HG03039 (cell line): ENCODE measurements at regions not wholly inside any gene's neighbourhood (a gene's known extent, or its start where the extent isn't known, plus 50 kb on each side); places are given as distances from the start of the nearest gene placed in this dataset.
"Not testable (repeated sequence)": the region's sequence is repeated elsewhere in the genome, so short reads cannot be mapped to it uniquely, and the experiment has no call there.

Source experiments
- ATAC-seq: cut with Tn5 transposase; IDR thresholded peaks from one replicate; pipeline ENCODE4 v1.9.1; 2021; ENCODE audit warnings: mild to moderate bottlenecking, moderate library complexity; ENCODE audit not compliant: unreplicated experiment

DNA sequence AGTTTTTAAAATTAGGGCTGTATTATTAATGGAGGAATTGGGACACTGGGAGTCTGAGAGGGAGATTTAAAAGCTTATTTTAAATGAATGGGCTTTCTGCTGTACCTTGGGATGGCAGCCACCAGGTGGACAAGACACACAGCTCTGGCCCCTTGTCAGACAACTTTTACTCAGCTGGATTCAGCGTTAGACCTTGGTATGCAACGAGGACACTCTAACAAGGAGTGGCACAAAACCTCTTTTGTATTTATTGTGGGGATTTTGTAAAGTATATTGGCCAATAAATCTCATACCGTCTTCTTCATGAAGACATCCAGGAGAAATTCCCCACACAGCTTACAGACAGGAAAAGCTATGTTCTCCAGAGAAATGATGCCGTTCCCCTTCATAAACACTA is 105.7 kb downstream of the LCA5 start:
- no peak for ATAC-seq

GRCh38 chr6:79430913-79431536 is 106.2 kb downstream of the LCA5 start:
- ATAC-seq, result no peak

- ATAC-seq, result no peak
These were observed 109.5 kb downstream of the LCA5 start for GRCh38 chr6:79427721-79428120.

GRCh38 chr6:79426625-79427278 is 110.5 kb downstream of the LCA5 start:
- ATAC-seq, result no peak

DNA sequence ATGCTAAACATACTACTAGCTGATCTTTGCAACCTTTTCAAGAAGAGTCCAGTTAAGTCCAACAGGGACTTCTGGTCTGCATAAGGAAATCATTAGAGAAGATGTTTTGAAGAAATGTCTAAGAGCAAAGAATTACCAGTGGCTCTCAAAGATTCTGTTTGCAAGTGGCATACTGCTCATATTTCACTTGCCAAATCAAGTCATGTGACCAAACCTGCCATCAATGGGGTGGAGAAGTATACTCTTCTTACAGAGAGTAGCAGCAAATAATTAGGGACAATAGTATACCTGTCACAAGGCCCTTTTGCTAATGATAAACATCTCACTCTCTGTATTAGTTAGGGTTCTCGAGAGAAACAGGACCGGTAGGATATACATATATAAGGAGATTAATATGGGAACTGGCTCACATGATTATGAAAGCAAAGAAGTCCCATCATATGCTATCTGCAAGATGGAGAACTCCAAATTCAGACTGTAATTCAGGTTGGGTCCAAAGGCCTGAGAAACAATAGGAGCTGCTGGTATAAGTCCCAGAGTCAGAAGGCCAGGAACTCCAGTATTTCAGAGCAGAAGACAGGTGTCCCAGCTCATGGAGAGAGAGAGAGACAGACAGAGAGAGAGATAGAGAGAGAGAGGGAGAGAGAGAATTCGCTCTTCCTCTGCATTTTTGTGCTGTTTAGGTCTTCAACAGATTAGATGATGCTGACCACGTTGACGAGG is 111.5 kb downstream of the LCA5 start:
- ATAC-seq, result no peak

DNA sequence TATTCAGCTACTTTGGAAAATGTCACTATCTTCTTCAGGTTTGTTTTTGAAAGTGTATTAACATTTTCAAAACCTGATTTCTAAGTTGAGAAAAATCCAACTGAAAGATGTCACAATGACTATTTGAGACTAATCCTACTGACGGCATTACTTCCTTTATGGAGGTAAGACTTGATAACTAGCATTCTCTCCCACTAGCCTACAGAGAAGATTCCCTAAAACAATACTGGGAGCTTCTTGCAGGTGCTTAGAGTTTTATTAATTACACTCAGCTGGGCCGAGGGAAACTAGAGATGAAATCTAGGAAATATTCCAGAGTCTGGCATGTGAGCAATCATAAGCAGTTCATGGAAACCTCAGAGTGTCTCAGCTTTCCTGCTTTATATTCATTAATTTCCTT is 114.0 kb downstream of the LCA5 start:
- ATAC-seq, result no peak

DNA sequence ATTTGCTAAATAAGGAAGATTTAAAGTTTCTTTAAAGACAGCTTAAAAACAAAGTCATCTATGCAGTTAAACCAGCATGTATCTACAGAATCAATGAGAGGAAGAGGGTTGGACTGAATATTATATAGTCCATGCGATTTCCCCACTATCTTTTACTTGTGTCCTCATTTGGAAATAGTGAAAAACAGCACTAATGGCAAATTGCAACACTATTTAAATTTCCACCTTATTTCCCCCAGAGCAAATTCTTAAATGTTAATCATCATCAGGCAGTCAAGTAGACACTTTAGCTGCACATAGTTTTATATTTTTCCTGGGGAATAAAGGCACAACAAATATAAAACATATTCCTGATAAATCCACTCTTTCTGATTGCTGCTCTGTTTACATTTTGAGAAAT is 114.6 kb downstream of the LCA5 start:
- no peak for ATAC-seq

GRCh38 chr6:79421707-79422484 is 115.3 kb downstream of the LCA5 start:
- ATAC-seq, result peak; percentile 52

- no peak for ATAC-seq
These were observed 116.2 kb downstream of the LCA5 start for GRCh38 chr6:79421001-79421411.

GRCh38 chr6:79420054-79420453 is 117.2 kb downstream of the LCA5 start:
- peak; percentile 48 for ATAC-seq

DNA sequence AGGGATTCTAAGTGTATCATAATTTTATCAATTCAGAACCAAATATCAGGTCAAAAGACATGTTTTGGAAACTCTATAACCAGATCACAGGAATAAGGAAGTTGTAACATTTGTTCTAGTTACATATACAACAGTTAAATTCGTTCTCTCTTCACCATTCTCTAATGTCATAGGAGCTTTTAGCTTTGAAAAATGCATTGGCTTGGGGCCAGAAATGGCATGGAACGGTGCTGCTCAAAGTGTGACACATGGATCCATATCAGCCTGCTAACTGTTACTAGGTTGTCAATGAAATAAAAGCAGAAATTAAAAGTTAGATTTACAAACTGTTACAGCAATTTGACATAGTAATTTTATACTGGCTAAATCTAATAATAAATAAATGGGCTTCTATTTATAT is 120.3 kb downstream of the LCA5 start:
- no peak for ATAC-seq

GRCh38 chr6:79413562-79414002 is 123.6 kb downstream of the LCA5 start:
- ATAC-seq, result no peak

DNA sequence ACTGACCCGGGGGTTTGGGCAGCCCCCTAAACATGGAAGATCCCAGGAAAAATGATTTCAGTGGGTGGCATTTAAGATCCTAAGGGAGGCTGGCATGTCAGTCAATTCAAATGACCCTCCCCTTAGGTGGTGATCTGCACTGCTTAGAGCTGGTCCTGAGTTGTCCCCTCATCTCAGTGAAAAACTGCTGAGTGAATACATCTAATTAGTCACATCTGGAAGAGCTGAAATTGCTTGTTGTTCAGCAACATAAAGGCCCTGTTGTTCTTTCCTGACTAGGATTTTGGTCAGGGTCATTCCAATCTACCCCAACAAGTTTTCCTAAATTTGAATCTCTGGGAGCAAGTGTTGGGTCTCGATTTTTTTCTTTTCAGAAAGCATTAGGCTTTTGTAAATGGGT is 126.4 kb downstream of the LCA5 start:
- ATAC-seq, result no peak

GRCh38 chr6:79408256-79408974 is 128.8 kb downstream of the LCA5 start:
- no peak for ATAC-seq

- no peak for ATAC-seq
These were observed 132.6 kb downstream of the LCA5 start for GRCh38 chr6:79404677-79405076.

GRCh38 chr6:79404261-79404660 is 133.0 kb downstream of the LCA5 start:
- no peak for ATAC-seq

- no peak for ATAC-seq
These were observed 133.7 kb downstream of the LCA5 start for GRCh38 chr6:79403563-79403962.

DNA sequence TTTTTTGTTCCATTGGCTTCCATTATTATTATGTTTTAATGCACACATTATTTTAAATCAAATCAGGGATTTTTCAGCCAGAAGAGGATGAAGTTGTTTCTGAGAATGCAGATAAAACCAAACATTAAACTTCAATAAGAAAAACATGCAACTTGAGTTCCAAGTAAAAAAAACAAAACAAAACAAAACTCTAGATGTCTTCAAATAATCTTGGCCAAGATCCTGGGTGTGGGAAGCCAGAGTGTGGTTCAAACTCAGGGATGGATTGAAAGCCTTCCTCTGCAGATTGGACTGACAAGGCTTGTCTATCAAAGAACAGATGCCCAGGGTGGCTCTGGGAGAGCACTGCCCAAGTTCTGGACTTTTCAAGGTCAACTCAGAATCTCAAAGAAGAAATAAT is 134.1 kb downstream of the LCA5 start:
- ATAC-seq, result no peak

DNA sequence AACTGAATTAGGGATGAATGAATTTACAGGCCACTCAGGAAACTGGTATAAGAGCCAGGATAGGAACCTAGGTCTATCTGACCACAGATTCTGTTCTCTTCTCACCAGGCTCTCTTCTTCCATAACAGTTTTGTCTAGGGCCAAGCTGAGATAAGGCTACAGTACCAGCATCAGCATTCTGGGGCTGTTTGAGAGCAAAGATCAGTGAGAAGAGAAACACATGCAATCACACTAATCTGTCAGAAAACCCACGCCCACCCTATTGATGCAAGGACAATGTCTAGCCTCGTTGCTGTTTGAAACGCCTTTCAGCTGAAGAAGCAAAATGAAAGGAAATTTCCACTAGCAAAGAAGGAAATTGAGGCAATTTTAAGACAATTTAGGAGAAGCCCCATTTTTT is 137.7 kb downstream of the LCA5 start:
- ATAC-seq, result no peak

DNA sequence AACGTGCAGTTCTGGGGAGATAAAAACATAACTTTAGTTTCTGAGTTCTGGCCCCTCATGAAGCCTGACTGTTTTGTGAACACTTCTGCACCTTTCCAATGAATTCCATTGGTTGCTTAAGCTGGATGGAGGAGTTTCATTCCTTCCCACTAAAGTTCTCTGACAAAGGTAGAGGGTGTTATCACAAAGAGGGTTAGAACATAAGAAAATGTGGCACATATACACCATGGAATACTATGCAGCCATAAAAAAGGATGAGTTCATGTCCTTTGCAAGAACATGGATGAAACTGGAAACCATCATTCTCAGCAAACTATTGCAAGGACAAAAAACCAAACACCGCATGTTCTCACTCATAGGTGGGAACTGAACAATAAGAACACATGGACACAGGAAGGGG is 138.6 kb downstream of the LCA5 start:
- not testable (repeated sequence) for ATAC-seq

DNA sequence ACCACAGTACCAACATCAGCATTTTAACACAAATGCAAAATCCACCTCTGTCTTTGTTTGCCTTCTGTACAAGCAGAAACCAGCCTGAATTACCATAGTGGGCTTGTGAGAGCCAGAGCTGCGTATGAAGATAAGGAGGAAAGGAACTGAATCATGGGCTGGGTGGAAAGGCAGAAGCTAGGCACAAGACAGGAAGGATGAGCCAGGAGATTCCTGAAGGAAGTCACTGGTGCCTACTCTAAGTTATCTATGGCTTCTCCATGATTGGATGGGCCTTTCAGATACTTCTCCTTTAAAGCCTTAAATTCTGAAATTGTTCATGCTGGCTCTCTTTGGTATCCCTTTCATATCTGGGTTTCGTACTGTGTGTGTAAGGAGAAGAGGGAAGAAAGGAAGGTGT is 140.6 kb downstream of the LCA5 start:
- no peak for ATAC-seq
